Glutamatergic neuron (in vitro differentiated cells): ENCODE measurements at regions not wholly inside any gene's neighbourhood (a gene's known extent, or its start where the extent isn't known, plus 50 kb on each side); places are given as distances from the start of the nearest gene placed in this dataset.

Experiments used
- DNase-seq: peaks from one replicate; pipeline ENCODE4 v3.0.0; 2022
- H3K27ac Mint-ChIP-seq: one replicate; pipeline ENCODE4 v1.8.0; 2020; ENCODE audit warnings: mild to moderate bottlenecking, mixed read lengths, inconsistent platforms; ENCODE audit not compliant: unreplicated experiment
- H3K27me3 Mint-ChIP-seq: one replicate; pipeline ENCODE4 v1.8.0; 2020; ENCODE audit warnings: mild to moderate bottlenecking, moderate library complexity, mixed read lengths, inconsistent platforms; ENCODE audit not compliant: unreplicated experiment
- H3K36me3 Mint-ChIP-seq: one replicate; pipeline ENCODE4 v1.8.0; 2020; ENCODE audit warnings: mild to moderate bottlenecking, mixed read lengths, inconsistent platforms; ENCODE audit not compliant: unreplicated experiment
- H3K4me1 Mint-ChIP-seq: one replicate; pipeline ENCODE4 v1.8.0; 2020; ENCODE audit warnings: mild to moderate bottlenecking, low read depth, mixed read lengths, inconsistent platforms; ENCODE audit not compliant: unreplicated experiment
- H3K4me3 Mint-ChIP-seq: one replicate; pipeline ENCODE4 v1.8.0; 2020; ENCODE audit warnings: mild to moderate bottlenecking, mixed read lengths, inconsistent platforms; ENCODE audit not compliant: unreplicated experiment
- H3K9me3 Mint-ChIP-seq: one replicate; pipeline ENCODE4 v1.8.0; 2020; ENCODE audit warnings: mild to moderate bottlenecking, moderate library complexity, mixed read lengths, inconsistent platforms; ENCODE audit not compliant: unreplicated experiment
- TF ChIP-seq, protein P1 (sequence below): fragments of 200-600 bp; sonication (generic); IDR thresholded peaks from one replicate; pipeline ENCODE4 v1.5.0; 2021; ENCODE audit not compliant: partially characterized antibody, unreplicated experiment

DNA sequence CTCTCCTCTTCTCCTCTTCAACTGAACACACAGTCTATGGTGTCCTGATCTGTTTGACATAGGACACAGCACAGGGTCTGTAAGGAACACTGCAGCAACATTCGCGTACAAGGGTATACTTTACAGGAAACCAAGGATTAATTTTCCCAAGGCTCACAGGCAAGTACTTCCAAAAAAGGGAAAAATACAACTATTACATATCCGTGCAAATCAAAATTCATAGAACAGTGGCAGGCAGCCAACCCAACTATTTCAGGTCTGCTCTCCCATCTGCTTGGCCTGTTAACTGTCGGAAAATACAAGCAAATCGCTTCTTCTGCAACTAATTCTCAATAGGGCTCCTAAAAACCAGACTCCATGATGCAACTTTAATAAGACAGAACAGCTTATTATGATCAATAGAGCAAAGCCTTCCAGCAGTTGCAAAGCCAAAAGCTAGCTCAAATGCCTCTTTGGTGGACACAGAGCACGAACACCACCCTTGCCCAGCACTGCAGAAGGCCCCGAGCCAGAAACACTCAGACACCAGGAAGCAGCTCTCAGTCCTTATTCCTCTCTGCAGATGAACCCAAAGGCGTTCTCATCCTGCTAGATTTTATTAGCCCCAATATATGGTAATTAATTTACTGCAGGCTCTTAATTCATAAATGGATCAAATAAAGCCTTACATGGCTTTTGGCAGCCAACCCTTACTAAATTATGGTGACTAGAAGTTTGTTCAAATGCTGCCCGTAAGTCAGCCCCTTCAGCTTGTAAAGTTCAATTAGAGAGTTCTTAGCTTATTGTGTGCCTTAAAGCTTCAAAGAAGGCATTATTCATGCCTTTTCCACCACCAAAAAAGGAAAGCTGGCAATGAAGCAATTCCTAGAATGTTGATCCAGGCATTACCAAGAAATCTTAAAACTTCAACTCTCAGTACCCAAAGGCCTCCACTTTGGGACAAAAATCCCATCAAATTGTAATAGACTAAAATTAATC lies 68.8 kb downstream of the ZNF608 start:
- H3K27ac Mint-ChIP-seq, result peak overlapping the region; percentile 62

DNA sequence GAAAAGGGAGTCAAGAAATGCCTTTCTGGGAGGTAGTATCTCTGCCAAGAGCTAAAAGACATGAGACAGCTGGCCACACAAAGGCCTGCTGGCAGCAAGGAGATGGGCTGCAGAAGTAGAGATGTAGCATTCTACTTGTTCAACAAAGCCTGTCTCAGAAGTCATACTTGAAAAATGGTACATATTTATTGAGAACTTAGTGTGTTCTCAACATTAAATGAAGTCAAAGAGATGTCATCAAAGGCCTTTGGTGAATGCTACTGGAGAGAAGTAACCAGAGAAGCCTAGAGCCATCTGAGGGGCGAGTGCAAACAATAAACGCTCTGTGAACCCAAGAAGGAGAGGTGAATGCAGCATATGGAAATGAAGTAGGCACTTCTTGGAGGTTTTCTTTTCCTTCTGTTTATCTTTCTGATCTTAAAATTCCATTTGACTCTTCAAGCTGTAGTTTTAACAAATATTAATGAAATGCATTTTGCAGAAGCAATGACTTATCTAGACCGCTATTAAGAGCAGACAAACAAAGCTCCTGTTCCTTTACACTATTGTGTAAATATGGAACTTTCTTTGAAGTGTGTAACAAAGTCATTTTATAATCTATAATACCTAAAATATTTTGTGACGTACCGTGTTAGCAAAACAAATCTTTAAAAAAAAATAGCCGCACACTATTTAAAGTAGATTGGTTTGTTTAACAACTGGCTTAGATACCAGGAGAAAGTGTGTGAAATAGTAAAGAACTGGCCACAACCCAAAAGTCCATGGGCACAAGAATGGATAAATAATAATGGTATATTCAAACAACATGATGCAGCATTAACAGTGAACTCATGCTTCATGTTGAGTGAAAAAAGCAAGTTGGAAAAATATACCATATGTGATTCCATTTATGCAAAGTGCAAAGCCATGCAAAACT lies 70.2 kb downstream of the ZNF608 start:
- Mint-ChIP-seq H3K4me1 (peaks cover 40% of the 10 kb centered on the region), H3K27me3 (peaks cover 2% of the 10 kb centered on the region), H3K9me3 (peaks cover 5% of the 10 kb centered on the region), H3K4me3 (peak overlapping the region; percentile 27), H3K36me3 (no peaks in the 10 kb centered on the region), H3K27ac (peak overlapping the region; percentile 67)
- no peak for DNase-seq
- TF ChIP-seq, protein P1, sequence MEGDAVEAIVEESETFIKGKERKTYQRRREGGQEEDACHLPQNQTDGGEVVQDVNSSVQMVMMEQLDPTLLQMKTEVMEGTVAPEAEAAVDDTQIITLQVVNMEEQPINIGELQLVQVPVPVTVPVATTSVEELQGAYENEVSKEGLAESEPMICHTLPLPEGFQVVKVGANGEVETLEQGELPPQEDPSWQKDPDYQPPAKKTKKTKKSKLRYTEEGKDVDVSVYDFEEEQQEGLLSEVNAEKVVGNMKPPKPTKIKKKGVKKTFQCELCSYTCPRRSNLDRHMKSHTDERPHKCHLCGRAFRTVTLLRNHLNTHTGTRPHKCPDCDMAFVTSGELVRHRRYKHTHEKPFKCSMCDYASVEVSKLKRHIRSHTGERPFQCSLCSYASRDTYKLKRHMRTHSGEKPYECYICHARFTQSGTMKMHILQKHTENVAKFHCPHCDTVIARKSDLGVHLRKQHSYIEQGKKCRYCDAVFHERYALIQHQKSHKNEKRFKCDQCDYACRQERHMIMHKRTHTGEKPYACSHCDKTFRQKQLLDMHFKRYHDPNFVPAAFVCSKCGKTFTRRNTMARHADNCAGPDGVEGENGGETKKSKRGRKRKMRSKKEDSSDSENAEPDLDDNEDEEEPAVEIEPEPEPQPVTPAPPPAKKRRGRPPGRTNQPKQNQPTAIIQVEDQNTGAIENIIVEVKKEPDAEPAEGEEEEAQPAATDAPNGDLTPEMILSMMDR, result no peak

More for the DNA sequence above, 68.8 kb downstream of the ZNF608 start:
- DNase-seq, result no peak
- no peaks in the 10 kb centered on the region for H3K36me3 Mint-ChIP-seq
- peak overlapping the region; percentile 53 for H3K4me3 Mint-ChIP-seq
- peaks cover 5% of the 10 kb centered on the region for H3K27me3 Mint-ChIP-seq
- peaks cover 36% of the 10 kb centered on the region for H3K4me1 Mint-ChIP-seq
- TF ChIP-seq, protein P1, result no peak
- peaks cover 8% of the 10 kb centered on the region for H3K9me3 Mint-ChIP-seq

DNA sequence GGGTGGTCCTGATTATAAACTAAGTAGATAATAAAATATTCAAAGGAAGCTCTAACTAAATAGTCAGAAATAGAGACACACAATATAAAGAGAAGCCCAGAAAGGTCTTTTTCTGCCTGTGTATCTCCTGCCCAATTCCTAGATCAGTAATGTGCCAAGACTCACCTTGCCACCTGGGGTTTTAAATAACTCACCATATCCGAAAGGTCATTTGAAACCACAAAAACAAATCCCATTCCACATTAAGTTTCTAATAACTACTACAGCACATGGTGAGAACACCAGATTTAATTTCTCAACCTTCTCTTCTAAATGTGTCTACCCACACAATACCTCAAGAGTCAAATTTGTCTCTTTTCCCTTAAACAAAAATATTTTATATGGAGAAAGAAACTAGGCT lies 75.2 kb downstream of the ZNF608 start:
- no peak overlapping the region for H3K27ac Mint-ChIP-seq
- no peaks in the 10 kb centered on the region for H3K27me3 Mint-ChIP-seq
- peaks cover 49% of the 10 kb centered on the region for H3K4me1 Mint-ChIP-seq
- H3K9me3 Mint-ChIP-seq, result peaks cover 6% of the 10 kb centered on the region
- no peak overlapping the region for H3K4me3 Mint-ChIP-seq
- no peaks in the 10 kb centered on the region for H3K36me3 Mint-ChIP-seq
- TF ChIP-seq, protein P1, result no peak
- no peak for DNase-seq

DNA sequence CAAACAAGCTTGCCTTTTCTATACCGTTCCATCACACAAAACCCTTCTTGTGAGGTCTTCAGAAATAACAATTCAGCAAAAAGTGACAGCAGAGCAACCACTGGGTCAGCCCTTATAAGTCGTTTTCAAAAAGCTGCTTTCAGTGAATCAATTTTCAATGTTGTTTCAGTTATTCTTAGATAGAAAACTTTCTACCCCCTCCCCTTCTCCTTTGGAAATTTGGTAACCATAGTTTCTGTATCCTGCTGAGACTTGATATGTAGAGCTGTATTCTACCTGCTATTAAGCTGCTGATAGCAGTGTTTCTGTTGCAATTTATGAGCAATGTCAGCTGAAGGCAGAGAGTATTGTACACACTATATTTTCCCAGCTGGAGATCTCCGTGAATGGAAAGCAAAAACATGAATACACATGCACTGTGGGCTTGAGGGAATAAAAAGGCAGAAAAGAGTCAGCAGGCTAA lies 75.7 kb downstream of the ZNF608 start:
- H3K27ac Mint-ChIP-seq, result no peak overlapping the region

More for the DNA sequence above, 75.7 kb downstream of the ZNF608 start:
- H3K4me1 Mint-ChIP-seq, result peaks cover 51% of the 10 kb centered on the region
- TF ChIP-seq, protein P1, result no peak
- no peaks in the 10 kb centered on the region for H3K36me3 Mint-ChIP-seq
- H3K27me3 Mint-ChIP-seq, result no peaks in the 10 kb centered on the region
- no peak for DNase-seq
- H3K4me3 Mint-ChIP-seq, result no peak overlapping the region
- peaks cover 6% of the 10 kb centered on the region for H3K9me3 Mint-ChIP-seq
